ENCODE measurements at regions not wholly inside any gene's neighbourhood (a gene's known extent, or its start where the extent isn't known, plus 50 kb on each side); places are given as distances from the start of the nearest gene placed in this dataset.
"Not testable (repeated sequence)": the region's sequence is repeated elsewhere in the genome, so short reads cannot be mapped to it uniquely, and the experiment has no call there.

- Histone ChIP-seq H3K4me1 (ENCODE audit: insufficient read depth, low read length) (no peaks in the 10 kb centered on the region), H4K20me1 (ENCODE audit: insufficient read depth, low read length) (no peaks in the 10 kb centered on the region), H3K36me3 (ENCODE audit: insufficient read depth, low read length) (no peaks in the 10 kb centered on the region), H3K4me2 (ENCODE audit: insufficient read depth, low read length) (no peak overlapping the region), H3K79me2 (ENCODE audit: insufficient read depth, low read length) (no peaks in the 10 kb centered on the region), H3K9me3 (ENCODE audit: low read depth, low read length) (peaks cover 6% of the 10 kb centered on the region), H3K27ac (ENCODE audit: low read depth, low read length) (no peak overlapping the region), H3K27me3 (ENCODE audit: insufficient read depth, low read length) (no peaks in the 10 kb centered on the region), H2AFZ (ENCODE audit: low read length) (no peak overlapping the region), H3K4me3 (ENCODE audit: insufficient read depth, low read length) (no peak overlapping the region)
- TF ChIP-seq CTCF (IDR thresholded peaks at IDR 0.05; ENCODE audit: extremely low read depth, low read depth, low read length), result no peak
- no peak for DNase-seq (ENCODE audit: insufficient read length, low spot score, missing footprints)
These were observed 840.6 kb downstream of the TRAM1L1 start for GRCh38 chr4:116244771-116245170.

- DNase-seq (ENCODE audit: insufficient read length, low spot score, missing footprints), result no peak
- Histone ChIP-seq H3K9me3 (ENCODE audit: low read depth, low read length) (peaks cover 6% of the 10 kb centered on the region), H3K4me2 (ENCODE audit: insufficient read depth, low read length) (no peak overlapping the region), H3K4me1 (ENCODE audit: insufficient read depth, low read length) (no peaks in the 10 kb centered on the region), H3K4me3 (ENCODE audit: insufficient read depth, low read length) (no peak overlapping the region), H3K79me2 (ENCODE audit: insufficient read depth, low read length) (no peaks in the 10 kb centered on the region), H3K27me3 (ENCODE audit: insufficient read depth, low read length) (no peaks in the 10 kb centered on the region), H4K20me1 (ENCODE audit: insufficient read depth, low read length) (no peaks in the 10 kb centered on the region), H2AFZ (ENCODE audit: low read length) (no peak overlapping the region), H3K27ac (ENCODE audit: low read depth, low read length) (no peak overlapping the region), H3K36me3 (ENCODE audit: insufficient read depth, low read length) (no peaks in the 10 kb centered on the region)
- TF ChIP-seq CTCF (IDR thresholded peaks at IDR 0.05; ENCODE audit: extremely low read depth, low read depth, low read length), result no peak
These were observed 841.9 kb downstream of the TRAM1L1 start for GRCh38 chr4:116243431-116243830.

- no peak for TF ChIP-seq CTCF (IDR thresholded peaks at IDR 0.05; ENCODE audit: extremely low read depth, low read depth, low read length)
- Histone ChIP-seq H3K27ac (ENCODE audit: low read depth, low read length) (no peak overlapping the region), H3K27me3 (ENCODE audit: insufficient read depth, low read length) (no peaks in the 10 kb centered on the region), H3K79me2 (ENCODE audit: insufficient read depth, low read length) (no peaks in the 10 kb centered on the region), H4K20me1 (ENCODE audit: insufficient read depth, low read length) (no peaks in the 10 kb centered on the region), H2AFZ (ENCODE audit: low read length) (no peak overlapping the region), H3K9me3 (ENCODE audit: low read depth, low read length) (no peaks in the 10 kb centered on the region), H3K4me3 (ENCODE audit: insufficient read depth, low read length) (no peak overlapping the region), H3K4me2 (ENCODE audit: insufficient read depth, low read length) (no peak overlapping the region), H3K36me3 (ENCODE audit: insufficient read depth, low read length) (no peaks in the 10 kb centered on the region), H3K4me1 (ENCODE audit: insufficient read depth, low read length) (no peaks in the 10 kb centered on the region)
- DNase-seq (ENCODE audit: insufficient read length, low spot score, missing footprints), result no peak
These were observed 851.4 kb downstream of the TRAM1L1 start for GRCh38 chr4:116233971-116234370.

DNA sequence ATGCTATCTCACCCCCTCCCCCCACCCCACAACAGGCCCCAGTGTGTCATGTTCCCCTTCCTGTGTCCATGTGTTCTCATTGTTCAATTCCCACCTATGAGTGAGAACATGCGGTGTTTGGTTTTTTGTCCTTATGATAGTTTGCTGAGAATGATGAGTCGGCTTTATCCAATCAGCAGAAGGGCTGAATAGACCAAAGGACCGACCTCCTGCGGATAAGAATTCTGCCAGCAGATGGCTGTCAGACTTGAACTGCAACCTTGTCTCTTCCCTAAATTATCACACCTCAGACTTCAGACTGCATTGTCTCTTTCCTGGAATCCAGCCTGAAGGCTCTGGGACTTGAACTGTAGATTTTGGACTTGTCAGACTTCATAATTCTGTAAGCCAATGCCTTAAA, 853.4 kb downstream of the TRAM1L1 start:
- H4K20me1 ChIP-seq (ENCODE audit: insufficient read depth, low read length); H3K4me2 ChIP-seq (ENCODE audit: insufficient read depth, low read length); DNase-seq (ENCODE audit: insufficient read length, low spot score, missing footprints); H3K4me1 ChIP-seq (ENCODE audit: insufficient read depth, low read length); H3K9me3 ChIP-seq (ENCODE audit: low read depth, low read length); H3K27me3 ChIP-seq (ENCODE audit: insufficient read depth, low read length); H3K36me3 ChIP-seq (ENCODE audit: insufficient read depth, low read length); H3K27ac ChIP-seq (ENCODE audit: low read depth, low read length); H2AFZ ChIP-seq (ENCODE audit: low read length); H3K79me2 ChIP-seq (ENCODE audit: insufficient read depth, low read length); H3K4me3 ChIP-seq (ENCODE audit: insufficient read depth, low read length): not testable (repeated sequence)

DNA sequence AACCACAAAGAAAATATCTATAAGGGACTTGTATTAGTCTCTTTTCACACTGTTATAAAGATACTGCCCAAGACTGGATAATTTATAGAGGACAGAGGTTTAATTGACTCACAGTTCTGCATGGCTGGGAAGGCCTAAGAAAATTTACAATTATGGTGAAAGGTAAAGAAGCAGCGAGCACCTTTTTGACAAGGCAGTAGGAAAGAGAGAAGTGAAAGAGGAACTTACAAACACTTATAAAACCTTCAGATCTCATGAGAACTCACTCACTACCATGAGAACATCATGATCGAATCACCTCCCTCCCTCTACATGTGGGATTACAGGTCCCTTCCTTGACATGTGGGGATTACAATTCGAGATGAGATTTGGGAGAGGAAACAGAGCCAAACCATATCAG, 856.0 kb downstream of the TRAM1L1 start:
- H3K79me2 ChIP-seq (ENCODE audit: insufficient read depth, low read length), result no peaks in the 10 kb centered on the region
- H3K4me3 ChIP-seq (ENCODE audit: insufficient read depth, low read length), result no peak overlapping the region
- no peak for TF ChIP-seq CTCF (IDR thresholded peaks at IDR 0.05; ENCODE audit: extremely low read depth, low read depth, low read length)
- H3K36me3 ChIP-seq (ENCODE audit: insufficient read depth, low read length), result no peaks in the 10 kb centered on the region
- H3K27ac ChIP-seq (ENCODE audit: low read depth, low read length), result no peak overlapping the region
- H3K27me3 ChIP-seq (ENCODE audit: insufficient read depth, low read length), result no peaks in the 10 kb centered on the region
- no peak overlapping the region for H2AFZ ChIP-seq (ENCODE audit: low read length)
- DNase-seq (ENCODE audit: insufficient read length, low spot score, missing footprints), result no peak
- H3K9me3 ChIP-seq (ENCODE audit: low read depth, low read length), result no peaks in the 10 kb centered on the region
- no peak overlapping the region for H3K4me2 ChIP-seq (ENCODE audit: insufficient read depth, low read length)
- H3K4me1 ChIP-seq (ENCODE audit: insufficient read depth, low read length), result no peaks in the 10 kb centered on the region
- H4K20me1 ChIP-seq (ENCODE audit: insufficient read depth, low read length), result no peaks in the 10 kb centered on the region

All from osteoblast (primary cell).